GM19455 (cell line): ENCODE measurements at regions not wholly inside any gene's neighbourhood (a gene's known extent, or its start where the extent isn't known, plus 50 kb on each side); places are given as distances from the start of the nearest gene placed in this dataset.

Experiments used
- ATAC-seq: cut with Tn5 transposase; IDR thresholded peaks from one replicate; pipeline ENCODE4 v1.9.1; 2021; ENCODE audit not compliant: unreplicated experiment

DNA sequence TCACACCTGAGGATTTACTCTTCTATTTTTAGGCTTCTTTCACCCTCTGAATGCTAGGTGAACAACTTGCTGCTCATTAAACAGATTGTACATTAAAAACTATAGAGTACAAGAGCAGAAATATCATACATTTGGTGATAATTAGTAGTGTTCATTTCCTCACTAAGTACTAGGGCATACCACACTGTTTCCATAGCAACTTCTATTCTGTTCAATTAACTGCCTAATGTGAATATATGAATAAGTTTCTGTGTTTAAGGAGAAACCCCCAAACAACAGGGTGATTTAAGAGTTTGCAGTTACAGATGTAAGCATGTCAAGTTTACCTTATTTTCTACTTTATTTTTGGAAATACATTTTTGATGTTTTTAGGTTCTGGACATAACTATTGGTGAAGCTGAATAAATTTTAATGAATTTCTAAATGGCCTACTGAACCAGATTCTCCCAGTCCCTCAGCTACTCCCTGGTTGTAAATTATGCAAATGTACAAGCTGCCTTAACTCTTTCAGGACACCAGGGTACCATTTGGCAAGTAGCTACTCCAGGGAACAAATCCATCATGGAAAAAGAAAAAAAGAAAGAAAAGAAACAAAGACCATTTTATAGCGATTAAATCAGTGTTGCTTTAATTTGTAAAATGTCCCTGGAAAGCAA is 199.8 kb upstream of the NAV3 start:
- ATAC-seq: no peak

DNA sequence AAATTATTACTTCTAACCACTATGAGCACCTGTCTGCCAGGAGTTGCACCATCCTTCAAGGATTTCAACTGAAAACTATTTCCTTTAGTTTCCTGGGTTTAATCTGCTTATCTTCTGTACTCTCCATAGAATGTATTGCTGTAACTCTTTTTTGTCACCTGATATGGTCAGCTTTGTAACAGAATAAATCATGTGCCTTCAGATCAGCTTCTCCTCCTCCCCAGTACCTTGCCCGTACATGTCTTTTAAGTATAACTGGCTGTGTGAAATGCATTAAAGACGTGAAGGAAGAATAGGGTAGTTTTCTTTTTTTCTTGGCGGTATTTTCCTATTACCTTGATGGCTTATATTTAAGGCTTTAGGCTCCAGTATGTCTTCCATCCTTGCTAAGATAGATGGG is 200.3 kb upstream of the NAV3 start:
- ATAC-seq: no peak

DNA sequence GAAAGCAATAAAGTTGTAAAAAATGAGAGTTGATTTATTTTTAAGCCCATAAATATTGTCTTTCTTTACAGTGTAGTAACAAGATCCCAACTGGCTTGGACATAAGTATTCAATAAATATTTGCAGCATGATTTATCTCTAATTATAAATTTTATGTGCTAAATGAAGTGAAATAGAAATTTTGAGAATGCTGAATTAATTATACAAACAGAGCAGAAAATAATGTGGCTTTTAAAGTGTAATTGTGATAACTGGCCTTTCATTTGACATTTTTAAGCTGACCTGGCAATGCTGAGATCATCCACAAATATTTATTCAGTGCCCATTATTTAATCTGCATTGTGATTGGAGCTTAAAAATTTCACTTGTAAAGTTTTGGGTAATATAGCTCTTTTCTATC is 201.6 kb upstream of the NAV3 start:
- no peak for ATAC-seq

DNA sequence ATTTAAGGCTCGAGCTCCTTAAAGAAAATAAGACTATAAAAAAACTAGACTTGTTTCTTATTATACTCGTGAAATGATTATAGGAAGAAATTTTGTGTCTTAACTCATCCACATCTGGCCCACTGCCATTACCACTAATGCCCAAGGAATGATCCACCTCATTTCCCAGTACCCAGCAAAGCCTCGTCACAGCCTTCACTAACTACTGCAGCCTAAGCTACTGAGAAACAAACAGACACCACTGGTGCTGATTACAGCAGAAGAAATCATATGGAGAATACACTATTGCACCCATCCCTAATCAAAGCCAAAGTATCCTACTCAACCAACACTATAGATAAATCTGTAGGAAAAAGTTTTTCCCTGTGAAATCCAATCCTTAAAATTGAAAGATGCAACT is 205.3 kb upstream of the NAV3 start:
- no peak for ATAC-seq

DNA sequence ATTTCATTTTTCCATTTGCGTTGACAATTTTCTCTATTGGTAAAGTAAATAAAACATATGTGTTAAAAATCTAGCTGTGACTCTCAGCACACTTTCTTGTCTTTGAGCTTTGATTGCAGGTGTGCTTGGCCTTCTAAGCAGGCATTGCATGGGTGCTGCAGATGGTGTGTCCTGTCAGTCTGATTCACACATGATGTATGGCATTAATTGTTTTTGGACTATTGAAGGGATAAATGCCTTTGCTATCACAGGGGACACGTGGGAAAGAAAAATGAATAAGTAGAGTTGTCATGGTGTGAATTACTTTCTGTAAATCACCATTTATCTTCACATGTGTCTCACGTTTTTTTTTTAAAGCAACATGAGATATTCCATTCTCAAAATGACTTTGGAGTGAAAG is 211.3 kb upstream of the NAV3 start:
- no peak for ATAC-seq

GRCh38 chr12:77617818-77618217 is 212.9 kb upstream of the NAV3 start:
- ATAC-seq: no peak

DNA sequence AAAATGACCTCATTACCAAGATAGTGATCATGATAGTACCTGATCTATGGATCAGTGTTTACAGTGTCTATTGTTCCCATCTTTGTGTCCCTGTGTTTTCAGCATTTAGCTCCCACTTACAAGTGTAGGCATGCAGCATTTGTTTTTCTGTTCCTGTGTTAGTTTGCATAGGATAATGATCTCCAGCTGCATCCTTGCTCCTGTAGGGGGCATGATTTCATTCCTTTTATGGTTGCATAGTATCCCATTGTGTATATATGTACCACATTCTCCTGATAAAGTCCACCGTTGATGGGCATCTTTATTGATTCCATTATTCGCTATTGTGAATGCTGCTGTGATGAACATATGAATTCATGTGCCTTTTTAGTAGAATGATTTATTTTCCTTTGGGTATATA is 215.4 kb upstream of the NAV3 start:
- ATAC-seq: no peak

DNA sequence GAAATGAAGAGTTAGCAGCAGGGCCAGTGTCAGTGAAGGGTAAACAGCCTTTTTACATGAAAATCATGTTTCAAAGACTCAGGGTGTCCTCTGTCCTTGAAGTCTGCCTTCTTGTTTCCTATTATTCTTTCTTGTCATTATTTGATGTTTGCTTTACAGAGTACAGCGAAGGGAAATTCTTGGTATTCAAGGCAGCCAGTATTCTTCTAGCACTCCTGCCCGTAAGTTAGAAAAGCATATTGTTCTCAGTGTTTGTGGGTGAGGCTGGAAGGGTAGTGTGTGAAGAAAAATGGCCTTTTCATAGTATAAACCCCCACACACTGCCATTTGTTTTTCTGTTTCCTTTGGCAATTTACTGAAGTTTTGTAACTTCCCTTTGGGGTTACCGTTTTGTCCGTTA is 217.3 kb upstream of the NAV3 start:
- no peak for ATAC-seq

GRCh38 chr12:77610446-77610845 is 220.2 kb upstream of the NAV3 start:
- ATAC-seq: no peak

GRCh38 chr12:77609016-77609415 is 221.7 kb upstream of the NAV3 start:
- no peak for ATAC-seq

DNA sequence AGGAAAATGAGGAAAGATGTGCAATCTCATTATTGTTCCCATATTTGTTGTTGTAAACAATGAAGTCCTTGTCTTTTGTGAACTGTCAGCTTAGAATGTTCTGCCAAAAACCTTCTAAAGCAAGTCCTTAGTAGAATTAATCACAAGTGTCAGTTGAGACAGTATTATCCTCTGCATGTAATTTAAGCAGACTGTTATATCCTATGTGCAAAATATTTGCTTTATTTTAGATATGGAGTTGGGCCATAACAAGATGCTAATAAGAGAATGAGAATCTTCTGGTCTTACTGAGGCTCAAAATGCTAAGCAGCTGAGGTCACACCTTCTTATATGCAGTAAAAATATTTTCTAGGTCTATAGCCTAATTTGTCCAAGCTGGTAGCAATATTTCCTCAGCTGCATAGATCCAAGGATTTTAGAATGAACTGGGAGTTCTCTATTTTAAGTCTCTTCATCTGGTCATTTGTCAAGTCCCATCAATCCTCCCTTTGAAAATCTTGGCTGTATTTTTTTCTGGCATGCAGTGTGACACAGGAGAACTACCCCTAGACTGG is 222.3 kb upstream of the NAV3 start:
- no peak for ATAC-seq

- no peak for ATAC-seq
Observed at GRCh38 chr12:77606348-77606747, 224.3 kb upstream of the NAV3 start.

DNA sequence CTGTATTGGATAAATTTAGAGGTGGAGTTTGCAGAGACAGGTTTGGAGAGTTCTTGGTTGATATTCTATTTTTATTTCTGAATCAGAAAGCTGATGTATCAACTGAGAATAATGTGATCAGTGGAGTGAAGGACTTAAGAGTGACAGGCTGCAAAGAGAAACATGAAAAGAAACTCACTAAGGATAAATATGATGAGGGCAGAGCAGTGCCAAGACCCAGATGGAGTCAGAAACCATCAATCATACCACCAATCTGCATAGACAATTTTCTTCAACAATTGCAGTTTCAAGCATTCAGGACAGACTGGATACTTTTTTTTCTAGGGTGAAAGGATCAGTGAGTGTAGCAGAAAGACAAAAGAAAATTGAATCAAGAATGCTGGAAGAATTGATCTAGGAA is 226.7 kb upstream of the NAV3 start:
- no peak for ATAC-seq

- no peak for ATAC-seq
Observed at GRCh38 chr12:77601069-77601468, 229.6 kb upstream of the NAV3 start.

DNA sequence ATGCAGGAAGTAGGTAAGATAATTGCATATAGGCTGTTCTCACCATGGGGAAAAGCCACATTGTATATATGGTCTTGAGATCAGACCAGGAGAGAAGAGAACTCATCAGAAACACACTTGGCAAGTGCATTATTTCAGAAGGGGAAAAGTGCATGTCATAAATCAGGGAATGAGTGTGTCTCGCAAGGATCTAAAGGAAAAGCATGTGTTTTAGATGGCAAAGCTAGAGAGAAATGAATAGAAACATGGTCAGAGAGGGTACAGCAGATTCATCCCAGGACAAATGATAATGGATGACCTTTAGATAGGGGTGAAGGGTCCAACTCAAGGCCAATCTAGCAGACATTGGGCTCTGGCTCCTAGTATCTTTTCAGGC is 230.2 kb upstream of the NAV3 start:
- ATAC-seq: no peak

- ATAC-seq: no peak
Observed at GRCh38 chr12:77599782-77600467, 230.8 kb upstream of the NAV3 start.

DNA sequence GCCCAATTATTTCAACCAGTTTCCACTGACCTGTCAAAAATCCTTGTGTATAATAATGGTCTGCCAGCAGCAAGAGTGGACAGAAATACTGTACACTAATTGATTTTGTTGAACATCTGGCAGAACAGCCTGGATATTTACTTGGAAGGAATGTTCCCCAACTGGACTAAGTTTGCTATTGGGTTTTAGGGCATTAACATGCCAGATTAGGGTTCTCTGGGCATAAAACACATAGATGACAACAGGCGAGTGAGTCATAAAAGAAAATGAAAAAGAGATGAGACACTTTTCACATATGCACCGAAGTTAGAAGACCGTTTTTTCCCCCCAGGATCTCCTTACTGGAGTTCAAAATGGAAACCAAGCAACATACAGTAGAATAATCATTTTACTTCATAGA is 236.3 kb upstream of the NAV3 start:
- no peak for ATAC-seq

- ATAC-seq: no peak
Observed at GRCh38 chr12:77592836-77593235, 237.9 kb upstream of the NAV3 start.

DNA sequence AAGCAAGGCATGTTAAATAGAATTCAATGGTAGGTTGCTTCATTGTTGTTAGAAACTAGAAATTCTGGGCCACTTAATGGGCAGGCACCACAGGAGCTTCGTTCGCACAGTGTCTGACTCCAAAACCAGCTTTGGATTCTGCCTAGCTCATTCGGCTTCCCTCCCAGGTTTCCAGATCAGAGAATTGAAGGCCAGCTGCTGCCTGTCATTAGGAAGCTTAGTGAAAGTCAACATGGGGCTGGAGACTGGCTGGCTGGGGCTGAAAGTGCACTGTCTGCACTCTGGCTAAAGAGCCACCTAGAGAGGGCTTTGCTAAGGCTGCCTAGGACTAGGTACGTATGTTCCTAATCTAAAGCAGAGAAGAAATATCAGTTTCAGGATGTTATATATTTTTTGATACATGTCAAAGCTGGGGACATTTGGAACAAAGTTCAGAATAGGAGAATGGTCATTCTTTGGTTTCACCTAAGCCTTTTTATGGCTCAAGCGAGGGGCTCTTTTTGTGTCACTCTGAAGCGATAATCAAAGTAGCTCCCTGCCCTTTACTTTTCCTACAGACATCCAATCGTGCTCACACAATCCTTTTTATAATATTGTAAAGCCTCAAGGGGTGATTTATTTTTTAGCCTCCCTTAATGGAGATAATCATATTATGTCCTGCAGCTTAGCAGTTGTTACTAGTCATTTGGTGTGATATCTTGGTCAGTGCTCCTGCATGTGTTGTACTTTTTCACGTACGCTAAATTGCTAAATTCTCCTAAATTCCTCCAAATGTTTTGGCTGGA is 238.5 kb upstream of the NAV3 start:
- no peak for ATAC-seq

- ATAC-seq: no peak
Observed at GRCh38 chr12:77590306-77590705, 240.4 kb upstream of the NAV3 start.

DNA sequence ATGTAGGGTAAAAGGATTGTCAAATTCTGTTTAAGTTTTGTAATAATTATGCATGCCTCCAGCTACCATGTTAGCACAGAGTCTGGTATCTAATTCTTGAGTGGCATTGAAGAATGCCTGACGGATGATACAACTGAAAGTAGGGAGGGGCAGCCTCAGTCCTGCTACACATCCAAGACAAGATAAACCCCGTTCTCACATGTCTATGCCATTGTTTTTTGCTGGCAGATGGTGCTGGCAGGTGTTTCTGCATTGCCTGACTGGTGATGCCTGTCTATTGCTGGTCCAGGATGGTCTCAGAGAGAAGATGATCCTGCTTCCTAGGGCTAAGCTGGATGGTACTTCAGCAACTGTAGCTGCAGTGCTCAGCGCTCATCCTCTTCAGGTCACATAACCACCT is 245.8 kb upstream of the NAV3 start:
- no peak for ATAC-seq
